Esophagus (tissue), 2 donors: ENCODE measurements at regions not wholly inside any gene's neighbourhood (a gene's known extent, or its start where the extent isn't known, plus 50 kb on each side); places are given as distances from the start of the nearest gene placed in this dataset.

Source experiments
- H3K27ac ChIP-seq, 2 donors: one replicate each; pipeline ENCODE4 v1.5.1; 2013; ENCODE audit warnings: low read depth in 2 of 2, mild to moderate bottlenecking in 2 of 2, inconsistent platforms in 1 of 2, low read length in 1 of 2, moderate library complexity in 1 of 2
- H3K27me3 ChIP-seq, 2 donors: one replicate each; pipeline ENCODE4 v1.6.1; 2013; ENCODE audit warnings: low read length in 2 of 2, control low read depth in 1 of 2, mild to moderate bottlenecking in 1 of 2; ENCODE audit not compliant: insufficient read depth in 2 of 2, control insufficient read depth in 1 of 2
- H3K36me3 ChIP-seq, 2 donors: one replicate each; pipeline ENCODE4 v1.6.1; 2013; ENCODE audit warnings: low read length in 1 of 2; ENCODE audit not compliant: control insufficient read depth in 2 of 2, insufficient read depth in 2 of 2
- H3K4me1 ChIP-seq, 2 donors: one replicate each; pipeline ENCODE4 v1.6.1; 2013; ENCODE audit warnings: low read length in 1 of 2; ENCODE audit not compliant: control insufficient read depth in 2 of 2, insufficient read depth in 2 of 2
- H3K4me3 ChIP-seq, 2 donors: one replicate each; pipeline ENCODE4 v1.5.1; 2013; ENCODE audit warnings: low read length in 2 of 2, mild to moderate bottlenecking in 2 of 2, low read depth in 1 of 2, moderate library complexity in 1 of 2
- H3K9me3 ChIP-seq, 2 donors: one replicate each; pipeline ENCODE4 v1.6.1; 2013; ENCODE audit warnings: mild to moderate bottlenecking in 2 of 2, low read depth in 1 of 2, low read length in 1 of 2, moderate library complexity in 1 of 2; ENCODE audit not compliant: control insufficient read depth in 2 of 2, insufficient read depth in 1 of 2
- WGBS, 2 donors: extraction: QIAGEN DNeasy Blood & Tissue Kit; methylation state at CpG; one replicate each; pipeline ENCODE4 v1.1.7; 2013; 5-methylcytosine and 5-hydroxymethylcytosine counted together
- donor health status: healthy with polysubstance abuse.
- donor health status: Bipolar disorder and iron deficiency.

DNA sequence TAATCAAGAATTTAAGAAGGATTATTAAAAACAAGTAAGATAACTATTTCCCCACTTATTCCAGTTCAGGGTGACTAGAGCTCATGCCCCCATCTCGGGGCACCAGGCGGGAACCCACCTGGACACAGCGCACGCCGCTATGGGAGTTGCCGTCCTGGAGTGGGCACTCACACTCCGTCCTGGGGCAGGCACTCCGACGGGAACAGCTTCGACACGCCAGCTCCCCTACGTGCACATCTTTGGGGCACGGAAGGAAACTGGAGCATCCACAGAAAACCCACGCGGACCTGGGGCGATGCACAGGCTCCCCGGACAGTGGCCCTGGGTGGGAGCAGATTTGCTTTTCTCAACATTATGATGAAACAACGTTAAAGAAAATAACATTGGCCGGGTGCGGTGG is 52.0 kb upstream of the GATA5 start:
- peaks cover 0 to 2% of the 10 kb centered on the region in 2 donors for H3K9me3 ChIP-seq
- peaks cover 0 to 2% of the 10 kb centered on the region in 2 donors for H3K4me1 ChIP-seq
- WGBS, 2 donors: 86 to 90% methylated on average over 20 of the region's 20 CpGs
- peaks cover 0 to 4% of the 10 kb centered on the region in 2 donors for H3K27me3 ChIP-seq
- H3K36me3 ChIP-seq: peaks cover 0 to 3% of the 10 kb centered on the region in 2 donors
- no peak overlapping the region for H3K27ac ChIP-seq
- H3K4me3 ChIP-seq: no peak overlapping the region

DNA sequence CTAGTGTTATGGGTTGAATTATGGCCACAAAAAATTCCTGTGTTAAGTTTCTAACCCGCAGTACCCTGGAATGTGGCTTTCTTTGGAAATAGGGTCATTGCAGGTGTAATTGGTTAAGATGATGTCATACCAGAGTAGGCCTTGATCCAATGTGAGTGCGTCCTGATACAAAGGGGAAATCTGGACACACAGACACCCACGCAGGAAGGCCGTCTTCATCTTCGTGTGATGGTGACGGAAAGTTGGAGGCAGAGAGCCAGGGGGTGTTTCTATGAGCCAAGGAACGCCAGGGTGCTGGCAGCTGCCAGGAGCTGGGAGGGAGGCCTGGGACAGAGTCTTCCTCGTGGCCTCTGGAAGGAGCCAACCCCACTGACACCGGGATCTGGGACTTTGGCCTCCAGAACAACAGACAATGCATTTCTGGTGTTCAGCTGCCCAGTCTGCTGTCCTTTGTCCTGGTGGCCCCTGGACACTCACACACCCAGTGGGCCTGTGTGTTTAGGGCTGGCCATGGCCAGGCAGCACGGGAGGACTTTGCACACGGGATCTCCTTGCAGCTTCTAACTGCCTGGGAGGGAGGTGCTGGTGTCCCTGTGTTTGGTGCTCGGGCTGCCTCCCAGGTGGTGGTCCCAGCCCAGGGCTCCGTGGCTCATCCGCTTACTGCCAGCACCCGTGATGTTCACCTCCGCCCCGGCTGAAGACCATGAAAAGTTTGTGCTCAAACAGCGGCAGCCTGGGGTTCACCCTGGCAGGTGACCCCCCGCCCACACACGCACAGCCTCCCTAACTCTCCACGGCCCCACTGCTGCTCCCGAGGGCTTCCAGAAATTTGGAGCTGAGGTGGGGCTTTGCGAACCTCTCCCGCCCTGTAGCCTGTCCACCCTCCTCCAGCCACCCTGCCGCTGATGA is 53.4 kb upstream of the GATA5 start:
- Histone ChIP-seq H3K27me3 (no peaks in the 10 kb centered on the region), H3K4me3 (no peak overlapping the region), H3K4me1 (no peaks in the 10 kb centered on the region), H3K36me3 (peaks cover 0 to 3% of the 10 kb centered on the region in 2 donors), H3K27ac (no peak overlapping the region), H3K9me3 (peaks cover 0 to 2% of the 10 kb centered on the region in 2 donors)
- 65 to 67% methylated on average over 25 of the region's 25 CpGs for WGBS, 2 donors

DNA sequence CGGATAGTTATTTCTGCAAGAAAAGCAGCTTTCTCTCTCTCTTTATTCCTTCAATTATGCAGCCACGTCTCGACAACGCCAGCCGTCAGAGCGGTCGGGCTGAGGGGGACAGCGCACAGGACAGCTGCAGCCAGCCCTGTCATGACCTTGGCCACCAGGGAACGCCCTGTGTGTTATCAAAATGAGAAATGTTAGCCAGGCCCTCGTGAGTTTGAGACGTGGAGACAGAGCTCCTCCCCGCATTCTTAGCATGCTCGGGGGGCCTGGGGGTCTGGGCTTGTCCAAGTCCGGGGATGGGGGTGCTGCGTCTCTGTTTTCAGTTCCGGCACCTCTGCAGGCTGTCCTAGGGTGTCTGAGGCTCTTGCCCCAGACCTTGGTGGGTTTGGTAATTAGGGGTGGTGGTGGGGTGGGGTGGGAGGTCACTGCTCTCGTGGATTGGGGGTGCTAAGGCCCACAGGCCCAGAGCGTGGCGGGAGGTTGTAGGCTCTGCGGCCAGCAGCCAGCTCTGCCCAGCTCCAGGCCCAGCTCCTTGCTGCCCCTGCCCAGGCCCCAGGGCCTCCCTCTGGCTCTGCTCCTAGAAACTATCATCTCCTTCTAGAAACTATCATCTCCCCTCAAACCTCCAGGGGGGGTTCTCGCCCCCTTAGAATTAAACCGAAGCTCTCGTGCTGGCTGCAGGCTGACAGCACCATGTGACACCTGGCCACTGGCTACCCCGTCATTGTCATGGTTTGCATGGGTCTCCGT is 54.3 kb upstream of the GATA5 start:
- H3K4me1 ChIP-seq: no peaks in the 10 kb centered on the region
- H3K27ac ChIP-seq: no peak overlapping the region
- no peak overlapping the region for H3K4me3 ChIP-seq
- no peaks in the 10 kb centered on the region for H3K27me3 ChIP-seq
- peaks cover 0 to 2% of the 10 kb centered on the region in 2 donors for H3K9me3 ChIP-seq
- H3K36me3 ChIP-seq: peaks cover 0 to 3% of the 10 kb centered on the region in 2 donors
- 51 to 52% methylated on average over 25 of the region's 25 CpGs for WGBS, 2 donors

DNA sequence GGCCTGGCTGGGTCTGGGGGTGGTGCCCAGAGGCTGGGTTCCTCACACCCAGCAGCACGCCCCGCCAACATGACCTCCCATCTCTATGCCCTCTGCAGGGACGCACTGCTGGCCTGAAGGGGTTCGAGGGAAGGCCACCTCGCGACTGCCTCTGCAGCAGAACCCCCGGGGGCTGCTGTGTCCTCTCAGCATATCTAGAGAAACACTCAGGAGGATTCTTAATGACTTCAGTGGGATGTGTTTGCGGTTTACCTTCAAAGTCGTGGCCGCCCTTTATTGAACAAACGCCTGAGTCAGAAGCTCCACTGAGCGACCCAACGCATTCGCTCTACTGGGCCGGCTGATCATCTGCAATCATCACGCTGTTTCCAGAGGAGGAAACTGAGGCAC is 54.8 kb upstream of the GATA5 start:
- H3K36me3 ChIP-seq: peaks cover 0 to 3% of the 10 kb centered on the region in 2 donors
- H3K27ac ChIP-seq: no peak overlapping the region
- no peaks in the 10 kb centered on the region for H3K4me1 ChIP-seq
- H3K9me3 ChIP-seq: peaks cover 0 to 2% of the 10 kb centered on the region in 2 donors
- WGBS, 2 donors: 75 to 81% methylated on average over 16 of the region's 16 CpGs
- no peak overlapping the region for H3K4me3 ChIP-seq
- H3K27me3 ChIP-seq: no peaks in the 10 kb centered on the region

DNA sequence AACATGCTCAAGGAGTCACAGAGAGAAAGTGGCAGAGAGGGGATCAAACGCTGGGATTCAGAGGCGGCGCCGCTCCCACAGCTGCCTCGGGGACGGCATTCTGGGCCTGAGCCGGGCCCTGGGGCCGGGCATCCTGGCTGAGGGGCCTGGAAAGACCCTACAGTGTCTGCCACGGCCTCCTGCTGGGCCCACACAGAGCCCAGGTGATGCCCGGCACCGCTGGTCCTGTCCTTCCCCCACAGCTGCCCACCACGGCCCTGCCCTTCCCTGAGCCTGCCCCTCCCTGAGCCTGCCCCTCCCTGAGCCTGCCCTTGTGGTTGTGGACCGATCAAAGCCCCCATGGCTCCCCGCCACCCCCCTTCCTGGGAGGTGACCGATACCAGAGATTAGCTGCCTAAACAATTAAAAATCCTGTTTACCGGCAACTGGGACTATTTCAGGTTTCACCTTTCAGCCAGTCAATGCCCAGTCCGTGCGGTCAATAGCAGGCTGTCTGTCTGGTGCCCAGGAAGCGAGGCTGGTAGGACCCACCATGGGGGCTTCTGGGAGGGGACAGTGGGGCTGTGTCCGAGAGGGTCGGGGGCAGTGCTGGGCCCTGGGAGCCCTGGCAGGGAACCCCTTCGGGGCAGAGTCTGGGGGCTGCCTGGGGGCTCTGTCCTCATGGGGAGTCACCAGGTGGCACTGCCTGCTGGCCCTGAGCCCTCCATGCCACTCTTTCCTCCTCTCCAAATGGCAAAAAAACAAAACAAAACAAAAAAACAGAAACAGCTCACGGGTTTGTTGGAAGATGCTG is 55.4 kb upstream of the GATA5 start:
- Histone ChIP-seq H3K9me3 (no peaks in the 10 kb centered on the region), H3K36me3 (no peaks in the 10 kb centered on the region), H3K4me1 (no peaks in the 10 kb centered on the region), H3K27me3 (no peaks in the 10 kb centered on the region), H3K27ac (no peak overlapping the region), H3K4me3 (no peak overlapping the region)
- WGBS, 2 donors: 73 to 74% methylated on average over 19 to 23 of the region's 23 CpGs

GRCh38 chr20:62532921-62533320 is 57.1 kb upstream of the GATA5 start:
- no peak overlapping the region for H3K4me3 ChIP-seq
- H3K27me3 ChIP-seq: no peaks in the 10 kb centered on the region
- WGBS, 2 donors: 87% methylated on average over 12 of the region's 12 CpGs

DNA sequence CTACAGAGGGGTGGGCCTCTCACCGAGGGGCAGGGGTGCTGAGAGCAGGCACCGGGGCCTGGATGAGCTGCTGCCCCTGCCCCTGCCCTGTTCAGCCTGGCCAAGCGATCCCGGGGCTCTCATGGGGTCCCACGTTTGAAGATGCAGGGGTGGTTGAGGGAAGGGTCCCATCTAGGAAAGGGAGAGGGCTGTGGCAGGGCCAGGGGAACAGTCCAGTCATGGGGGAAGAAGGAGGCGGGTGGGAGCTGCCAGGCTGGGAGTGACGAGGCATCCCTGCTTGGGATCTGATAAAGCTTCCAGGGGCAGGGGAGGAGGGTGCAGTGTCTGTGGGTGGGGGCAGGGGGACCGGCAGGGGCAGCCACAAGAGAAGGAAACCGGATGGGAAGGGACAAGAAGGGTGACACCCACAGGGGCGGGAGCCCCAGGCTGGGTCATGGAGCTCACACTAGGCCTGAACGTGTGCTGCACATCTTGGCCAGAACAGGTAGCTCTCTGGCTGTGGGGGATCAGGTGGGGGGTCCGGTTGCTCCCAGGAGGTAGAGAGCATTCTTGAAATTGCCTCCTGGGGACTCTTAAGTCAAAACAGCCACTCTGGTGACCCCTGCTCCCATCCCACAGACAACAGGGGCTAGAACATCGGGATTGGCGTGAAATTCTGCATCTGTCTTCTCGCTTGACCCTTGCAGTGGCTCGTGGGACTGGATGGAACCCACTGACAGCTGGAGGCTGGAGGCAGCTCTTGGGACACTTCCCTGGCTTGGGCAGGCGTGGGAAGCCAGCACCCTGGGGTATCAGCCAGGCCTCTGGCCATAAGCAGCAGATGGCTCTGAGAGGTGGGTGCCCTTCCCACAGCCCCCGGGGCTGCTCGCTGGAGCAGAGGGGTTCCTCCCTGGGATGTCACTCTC is 58.0 kb upstream of the GATA5 start:
- no peak overlapping the region for H3K27ac ChIP-seq
- no peaks in the 10 kb centered on the region for H3K4me1 ChIP-seq
- no peak overlapping the region for H3K4me3 ChIP-seq
- no peaks in the 10 kb centered on the region for H3K27me3 ChIP-seq
- H3K36me3 ChIP-seq: no peaks in the 10 kb centered on the region
- H3K9me3 ChIP-seq: no peaks in the 10 kb centered on the region
- WGBS, 2 donors: 61 to 62% methylated on average over 19 of the region's 19 CpGs

More at GRCh38 chr20:62532921-62533320, 57.1 kb upstream of the GATA5 start:
- Histone ChIP-seq H3K4me1 (no peaks in the 10 kb centered on the region), H3K9me3 (no peaks in the 10 kb centered on the region), H3K27ac (no peak overlapping the region), H3K36me3 (no peaks in the 10 kb centered on the region)

- no peak overlapping the region for H3K4me3 ChIP-seq
- H3K4me1 ChIP-seq: no peaks in the 10 kb centered on the region
- H3K36me3 ChIP-seq: no peaks in the 10 kb centered on the region
- no peak overlapping the region for H3K27ac ChIP-seq
- no peaks in the 10 kb centered on the region for H3K9me3 ChIP-seq
- no peaks in the 10 kb centered on the region for H3K27me3 ChIP-seq
- 71 to 73% methylated on average over 29 of the region's 29 CpGs for WGBS, 2 donors
Measured at GRCh38 chr20:62534526-62535221, 58.9 kb upstream of the GATA5 start.
